SK-N-SH treated with all-trans-retinoic acid at 6 μM for 48 hours (cell line): ENCODE measurements at regions not wholly inside any gene's neighbourhood (a gene's known extent, or its start where the extent isn't known, plus 50 kb on each side); places are given as distances from the start of the nearest gene placed in this dataset.
"Not testable (repeated sequence)": the region's sequence is repeated elsewhere in the genome, so short reads cannot be mapped to it uniquely, and the experiment has no call there.

Experiments used
- ARNTL ChIP-seq: fragments of 450-650 bp; formaldehyde crosslinking; IDR thresholded peaks from 2 replicates; pipeline ENCODE4 v1.5.0; 2020; ENCODE audit warnings: low read depth, mild to moderate bottlenecking, moderate library complexity, borderline replicate concordance
- PATZ1 ChIP-seq: fragments of 250-450 bp; sonication (Bioruptor Pico); IDR thresholded peaks from 2 replicates; pipeline ENCODE4 v1.8.0; 2020; ENCODE audit warnings: mild to moderate bottlenecking, moderate library complexity, borderline replicate concordance
- PPARA ChIP-seq: fragments of 250-450 bp; sonication (Bioruptor Pico); IDR thresholded peaks from 2 replicates; pipeline ENCODE4 v1.5.0; 2020; ENCODE audit warnings: mild to moderate bottlenecking, borderline replicate concordance
- SNAI2 ChIP-seq: fragments of 250-450 bp; sonication (Bioruptor Pico); IDR thresholded peaks from 2 replicates; pipeline ENCODE4 v1.5.0; 2020; ENCODE audit warnings: mild to moderate bottlenecking, moderate library complexity
- ZC3H10 ChIP-seq: fragments of 250-450 bp; sonication (Bioruptor Pico); IDR thresholded peaks from 2 replicates; pipeline ENCODE4 v1.5.1; 2021; ENCODE audit warnings: mild to moderate bottlenecking, moderate library complexity
- ZFP3 ChIP-seq: fragments of 250-450 bp; sonication (Bioruptor Pico); IDR thresholded peaks from 2 replicates; pipeline ENCODE4 v1.5.0; 2020; ENCODE audit warnings: mild to moderate bottlenecking, moderate library complexity
- ZNF565 ChIP-seq: fragments of 450-650 bp; formaldehyde crosslinking; conservative IDR thresholded peaks from 2 replicates; pipeline ENCODE4 v1.5.0; 2020; ENCODE audit warnings: low read depth, mild to moderate bottlenecking, moderate library complexity

GRCh38 chr21:6481116-6481515, 4040.3 kb upstream of the TPTE start:
- not testable (repeated sequence) for TF ChIP-seq PATZ1 (CRISPR knock-in tag); ZFP3; ZNF565 (CRISPR knock-in tag); PPARA (CRISPR knock-in tag); ARNTL; SNAI2 (CRISPR knock-in tag); ZC3H10 (CRISPR knock-in tag)
